ENCODE measurements at regions not wholly inside any gene's neighbourhood (a gene's known extent, or its start where the extent isn't known, plus 50 kb on each side); places are given as distances from the start of the nearest gene placed in this dataset.
"Not testable (repeated sequence)": the region's sequence is repeated elsewhere in the genome, so short reads cannot be mapped to it uniquely, and the experiment has no call there.

GRCh38 chrX:74107666-74108065 lies 196.3 kb upstream of the ZCCHC13 start:
- Histone ChIP-seq H3K36me3 (no peaks in the 10 kb centered on the region), H3K4me1 (ENCODE audit: low read depth) (no peaks in the 10 kb centered on the region), H3K27ac (no peak overlapping the region), H3K27me3 (no peaks in the 10 kb centered on the region), H3K4me3 (no peak overlapping the region), H3K9me3 (ENCODE audit: low read depth) (no peaks in the 10 kb centered on the region)
- no peak for DNase-seq (ENCODE audit: low read depth in 1 of 2, low spot score in 1 of 2)
- no peak for TF ChIP-seq CTCF (IDR thresholded peaks at IDR 0.05; ENCODE audit: low read depth, low read length)

- TF ChIP-seq CTCF (IDR thresholded peaks at IDR 0.05; ENCODE audit: low read depth, low read length) = no peak
- H3K9me3 ChIP-seq (ENCODE audit: low read depth) = no peaks in the 10 kb centered on the region
- no peak overlapping the region for H3K27ac ChIP-seq
- H3K27me3 ChIP-seq = no peaks in the 10 kb centered on the region
- no peak overlapping the region for H3K4me3 ChIP-seq
- no peak for DNase-seq (ENCODE audit: low read depth in 1 of 2, low spot score in 1 of 2)
- H3K4me1 ChIP-seq (ENCODE audit: low read depth) = no peaks in the 10 kb centered on the region
- no peaks in the 10 kb centered on the region for H3K36me3 ChIP-seq
Measured at GRCh38 chrX:74104356-74105015, 199.5 kb upstream of the ZCCHC13 start.

GRCh38 chrX:74098407-74098806 lies 205.6 kb upstream of the ZCCHC13 start:
- not testable (repeated sequence) for H3K9me3 ChIP-seq (ENCODE audit: low read depth); H3K4me1 ChIP-seq (ENCODE audit: low read depth); H3K4me3 ChIP-seq; DNase-seq (ENCODE audit: low read depth in 1 of 2, low spot score in 1 of 2); H3K27ac ChIP-seq; H3K36me3 ChIP-seq; H3K27me3 ChIP-seq

- no peak overlapping the region for H3K27ac ChIP-seq
- H3K36me3 ChIP-seq = no peaks in the 10 kb centered on the region
- no peak for DNase-seq (ENCODE audit: low read depth in 1 of 2, low spot score in 1 of 2)
- TF ChIP-seq CTCF (IDR thresholded peaks at IDR 0.05; ENCODE audit: low read depth, low read length) = no peak
- H3K9me3 ChIP-seq (ENCODE audit: low read depth) = no peaks in the 10 kb centered on the region
- no peaks in the 10 kb centered on the region for H3K4me1 ChIP-seq (ENCODE audit: low read depth)
- H3K4me3 ChIP-seq = no peak overlapping the region
- H3K27me3 ChIP-seq = no peaks in the 10 kb centered on the region
Measured at GRCh38 chrX:74090049-74090448, 213.9 kb upstream of the ZCCHC13 start.

- Histone ChIP-seq H3K27me3 (no peaks in the 10 kb centered on the region), H3K4me1 (ENCODE audit: low read depth) (no peaks in the 10 kb centered on the region), H3K27ac (no peak overlapping the region), H3K4me3 (no peak overlapping the region), H3K9me3 (ENCODE audit: low read depth) (no peaks in the 10 kb centered on the region), H3K36me3 (no peaks in the 10 kb centered on the region)
- TF ChIP-seq CTCF (IDR thresholded peaks at IDR 0.05; ENCODE audit: low read depth, low read length) = no peak
- no peak for DNase-seq (ENCODE audit: low read depth in 1 of 2, low spot score in 1 of 2)
Measured at GRCh38 chrX:74085642-74086236, 218.2 kb upstream of the ZCCHC13 start.

- no peaks in the 10 kb centered on the region for H3K9me3 ChIP-seq (ENCODE audit: low read depth)
Measured at GRCh38 chrX:74080165-74080564, 223.8 kb upstream of the ZCCHC13 start.

More at GRCh38 chrX:74080165-74080564, 223.8 kb upstream of the ZCCHC13 start:
- no peak for TF ChIP-seq CTCF (IDR thresholded peaks at IDR 0.05; ENCODE audit: low read depth, low read length)
- H3K36me3 ChIP-seq = no peaks in the 10 kb centered on the region
- no peak overlapping the region for H3K27ac ChIP-seq
- H3K4me1 ChIP-seq (ENCODE audit: low read depth) = no peaks in the 10 kb centered on the region
- H3K27me3 ChIP-seq = no peaks in the 10 kb centered on the region
- DNase-seq (ENCODE audit: low read depth in 1 of 2, low spot score in 1 of 2) = no peak
- no peak overlapping the region for H3K4me3 ChIP-seq
